Fibroblast of lung (primary cell): ENCODE measurements at regions not wholly inside any gene's neighbourhood (a gene's known extent, or its start where the extent isn't known, plus 50 kb on each side); places are given as distances from the start of the nearest gene placed in this dataset.

Experiments used
- DNase-seq, 2 donors: peaks; one replicate each; pipeline versions ENCODE4 v3.0.0 to v3.0.0-alpha.2; 2010; ENCODE audit warnings: low read depth in 2 of 2
- H2AFZ ChIP-seq: 2 replicates; pipeline ENCODE4 v1.5.1; 2012; ENCODE audit warnings: low read length, control low read depth, inconsistent platforms
- H3K27ac ChIP-seq: 2 replicates; pipeline ENCODE4 v1.5.1; 2011; ENCODE audit warnings: low read length, control low read depth; ENCODE audit not compliant: insufficient read depth
- H3K27me3 ChIP-seq: 2 replicates; pipeline ENCODE4 v1.5.1; 2011; ENCODE audit warnings: mild to moderate bottlenecking, low read length; ENCODE audit not compliant: control insufficient read depth, insufficient read depth
- H3K36me3 ChIP-seq: 2 replicates; pipeline ENCODE4 v1.5.1; 2011; ENCODE audit warnings: low read length; ENCODE audit not compliant: control insufficient read depth, insufficient read depth
- H3K4me1 ChIP-seq: 2 replicates; pipeline ENCODE4 v1.5.1; 2011; ENCODE audit warnings: low read length; ENCODE audit not compliant: control insufficient read depth, insufficient read depth; ENCODE audit errors: extremely low read depth
- H3K4me2 ChIP-seq: 2 replicates; pipeline ENCODE4 v1.5.1; 2011; ENCODE audit warnings: low read length, control low read depth; ENCODE audit not compliant: insufficient read depth; ENCODE audit errors: extremely low read depth
- H3K4me3 ChIP-seq, 4 experiments: fragments of 200-600 bp in 1 of 4; sonication (generic) in 1 of 4; replicated peaks in 1 of 4; 2 replicates each; pipeline ENCODE4 v1.5.1; 2011 to 2016; ENCODE audit warnings: low read length in 4 of 4, low read depth in 3 of 4, mild to moderate bottlenecking in 3 of 4, control low read depth in 2 of 4, inconsistent platforms in 1 of 4, mixed read lengths in 1 of 4; ENCODE audit not compliant: insufficient read depth in 1 of 4; ENCODE audit errors: control extremely low read depth in 1 of 4
- H3K79me2 ChIP-seq: 2 replicates; pipeline ENCODE4 v1.5.1; 2012; ENCODE audit warnings: mild to moderate bottlenecking, low read length, inconsistent platforms; ENCODE audit not compliant: control insufficient read depth, insufficient read depth
- H3K9ac ChIP-seq: 2 replicates; pipeline ENCODE4 v1.5.1; 2011; ENCODE audit warnings: mild to moderate bottlenecking, low read length, control low read depth; ENCODE audit not compliant: insufficient read depth
- H3K9me3 ChIP-seq: 2 replicates; pipeline ENCODE4 v1.5.1; 2012; ENCODE audit warnings: low read depth, low read length; ENCODE audit not compliant: control insufficient read depth, insufficient read depth
- H4K20me1 ChIP-seq: 2 replicates; pipeline ENCODE4 v1.5.1; 2011; ENCODE audit warnings: low read length; ENCODE audit not compliant: control insufficient read depth, insufficient read depth; ENCODE audit errors: extremely low read depth
- CTCF ChIP-seq, 2 donors: IDR thresholded peaks in 1 of 2; conservative IDR thresholded peaks in 1 of 2; 1 replicate in 1 of 2; 2 replicates in 1 of 2; pipeline ENCODE4 v1.5.1; 2011 to 2012; ENCODE audit warnings: low read length in 2 of 2, control low read depth in 1 of 2, inconsistent platforms in 1 of 2, low read depth in 1 of 2, mild to moderate bottlenecking in 1 of 2
- EZH2 ChIP-seq: IDR thresholded peaks from 2 replicates; pipeline ENCODE4 v1.5.1; 2012; ENCODE audit warnings: low read length, control low read depth, mild to moderate bottlenecking; ENCODE audit errors: missing control alignments

- no peak overlapping the region for H3K9ac ChIP-seq
- no peaks in the 10 kb centered on the region for H3K27me3 ChIP-seq
- no peaks in the 10 kb centered on the region for H3K4me1 ChIP-seq
- H3K4me2 ChIP-seq = no peak overlapping the region
- H3K4me3 ChIP-seq = no peak overlapping the region
- H3K36me3 ChIP-seq = no peaks in the 10 kb centered on the region
- DNase-seq = no peak
- no peak overlapping the region for H2AFZ ChIP-seq
- H4K20me1 ChIP-seq = no peaks in the 10 kb centered on the region
- no peaks in the 10 kb centered on the region for H3K9me3 ChIP-seq
- H3K27ac ChIP-seq = no peak overlapping the region
- no peaks in the 10 kb centered on the region for H3K79me2 ChIP-seq
- TF ChIP-seq EZH2 = no peak
- TF ChIP-seq CTCF (conservative IDR thresholded peaks at IDR 0.05 in 1 of 2, IDR thresholded peaks at IDR 0.05 in 1 of 2; ENCODE audit: low read depth in 1 of 2, low read length in 2 of 2) = no peak
These were observed 308.4 kb upstream of the ERCC4 start for GRCh38 chr16:13611596-13611995.

GRCh38 chr16:13612623-13613022 lies 307.3 kb upstream of the ERCC4 start:
- H3K36me3 ChIP-seq = no peaks in the 10 kb centered on the region
- no peak overlapping the region for H2AFZ ChIP-seq
- H3K9ac ChIP-seq = no peak overlapping the region
- no peaks in the 10 kb centered on the region for H3K79me2 ChIP-seq
- H3K4me3 ChIP-seq = no peak overlapping the region
- no peaks in the 10 kb centered on the region for H4K20me1 ChIP-seq
- DNase-seq = no peak
- no peak overlapping the region for H3K4me2 ChIP-seq
- H3K4me1 ChIP-seq = no peaks in the 10 kb centered on the region
- no peaks in the 10 kb centered on the region for H3K27me3 ChIP-seq
- no peaks in the 10 kb centered on the region for H3K9me3 ChIP-seq
- H3K27ac ChIP-seq = no peak overlapping the region
- TF ChIP-seq CTCF (conservative IDR thresholded peaks at IDR 0.05 in 1 of 2, IDR thresholded peaks at IDR 0.05 in 1 of 2; ENCODE audit: low read depth in 1 of 2, low read length in 2 of 2) (no peak), EZH2 (no peak)

- TF ChIP-seq CTCF (conservative IDR thresholded peaks at IDR 0.05 in 1 of 2, IDR thresholded peaks at IDR 0.05 in 1 of 2; ENCODE audit: low read depth in 1 of 2, low read length in 2 of 2) (no peak), EZH2 (no peak)
- no peak overlapping the region for H3K9ac ChIP-seq
- no peaks in the 10 kb centered on the region for H4K20me1 ChIP-seq
- no peaks in the 10 kb centered on the region for H3K4me1 ChIP-seq
- DNase-seq = no peak
- no peaks in the 10 kb centered on the region for H3K79me2 ChIP-seq
- no peaks in the 10 kb centered on the region for H3K27me3 ChIP-seq
- no peak overlapping the region for H2AFZ ChIP-seq
- H3K4me3 ChIP-seq = no peak overlapping the region
- H3K27ac ChIP-seq = no peak overlapping the region
- no peak overlapping the region for H3K4me2 ChIP-seq
- no peaks in the 10 kb centered on the region for H3K9me3 ChIP-seq
- no peaks in the 10 kb centered on the region for H3K36me3 ChIP-seq
These were observed 306.8 kb upstream of the ERCC4 start for GRCh38 chr16:13613165-13613564.
